OCI-LY3 (cell line): ENCODE measurements at regions not wholly inside any gene's neighbourhood (a gene's known extent, or its start where the extent isn't known, plus 50 kb on each side); places are given as distances from the start of the nearest gene placed in this dataset.

Experiments
- CTCF ChIP-seq: fragments of 200-600, 300-600 bp; sonication (generic); IDR thresholded peaks from 2 replicates; pipeline ENCODE4 v1.5.1; 2014; ENCODE audit warnings: antibody characterized with exemption, low read length, low read depth
- EZH2phosphoT487 ChIP-seq: fragments of 200-600 bp; shearing (Covaris generic); IDR thresholded peaks from 2 replicates; pipeline ENCODE4 v1.6.1; 2018; ENCODE audit warnings: antibody characterized with exemption, mixed run types, low read depth

GRCh38 chr12:127294651-127295210 is 972.2 kb upstream of the TMEM132C start:
- no peak for TF ChIP-seq CTCF
- TF ChIP-seq EZH2phosphoT487 = no peak
